Suprapubic skin (tissue), 4 donors: ENCODE measurements at regions not wholly inside any gene's neighbourhood (a gene's known extent, or its start where the extent isn't known, plus 50 kb on each side); places are given as distances from the start of the nearest gene placed in this dataset.

ENCODE experiments used
- DNase-seq, 2 donors: peaks; one replicate each; pipeline ENCODE4 v3.0.0-alpha.2; 2019; ENCODE audit warnings: low spot score in 2 of 2
- H3K27ac ChIP-seq: fragments of 200-600 bp; sonication (generic); one replicate; pipeline ENCODE4 v1.5.1; 2019
- H3K27me3 ChIP-seq: fragments of 200-600 bp; sonication (generic); one replicate; pipeline ENCODE4 v1.5.1; 2019
- H3K36me3 ChIP-seq: fragments of 200-600 bp; sonication (generic); one replicate; pipeline ENCODE4 v1.5.1; 2019
- H3K4me1 ChIP-seq: fragments of 200-600 bp; sonication (generic); one replicate; pipeline ENCODE4 v1.5.1; 2019
- H3K4me3 ChIP-seq: fragments of 200-600 bp; sonication (generic); one replicate; pipeline ENCODE4 v1.5.1; 2019; ENCODE audit warnings: mild to moderate bottlenecking
- H3K9me3 ChIP-seq: fragments of 200-600 bp; sonication (generic); one replicate; pipeline ENCODE4 v1.5.1; 2019
- EP300 ChIP-seq: sonication (generic); formaldehyde crosslinking; IDR thresholded peaks from one replicate; pipeline ENCODE4 v1.6.1; 2017; ENCODE audit warnings: antibody characterized with exemption
- POLR2A ChIP-seq, 2 donors: fragments of 450-650 bp; IDR thresholded peaks; one replicate each; pipeline ENCODE4 v1.6.1; 2017; ENCODE audit warnings: antibody characterized with exemption in 2 of 2, mild to moderate bottlenecking in 2 of 2, moderate library complexity in 2 of 2
- POLR2AphosphoS5 ChIP-seq, 3 donors: sonication (generic); formaldehyde crosslinking; IDR thresholded peaks; one replicate each; pipeline ENCODE4 v1.6.1; 2017; ENCODE audit warnings: antibody characterized with exemption in 3 of 3
- WGBS: methylation state at CpG from one replicate; pipeline ENCODE4 v1.1.5; 2018; 5-methylcytosine and 5-hydroxymethylcytosine counted together
- TF ChIP-seq, protein P1 (sequence below), 2 donors: fragments of 200-600 bp in 1 of 2; fragments of 450-650 bp in 1 of 2; sonication (generic) in 1 of 2; IDR thresholded peaks; one replicate each; pipeline ENCODE4 v1.5.1; 2016 to 2019; ENCODE audit warnings: antibody characterized with exemption in 2 of 2, mild to moderate bottlenecking in 1 of 2, moderate library complexity in 1 of 2

DNA sequence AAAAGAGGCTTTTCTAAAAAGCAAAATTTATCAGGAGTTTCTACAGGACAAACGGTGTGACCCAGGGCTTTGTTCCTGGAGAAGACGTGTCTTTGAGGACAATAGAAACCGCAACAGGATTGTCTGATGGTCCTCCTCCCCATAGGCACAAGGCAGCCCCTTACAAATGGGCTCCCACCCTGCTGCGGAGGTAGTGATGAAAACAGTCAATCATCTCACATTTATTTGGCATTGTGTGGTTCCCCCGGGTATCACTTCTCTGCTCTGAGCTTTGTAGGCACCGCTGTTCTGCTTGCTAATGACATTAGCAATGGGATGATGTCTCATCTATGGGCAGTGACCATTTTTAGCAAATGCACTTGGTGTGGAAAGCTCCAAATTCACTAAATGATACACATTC lies 155.5 kb upstream of the TMPO start:
- H3K4me3 ChIP-seq: no peak overlapping the region
- peaks cover 5% of the 10 kb centered on the region for H3K27me3 ChIP-seq
- no peak for TF ChIP-seq POLR2AphosphoS5 (IDR thresholded peaks at IDR 0.05)
- no peaks in the 10 kb centered on the region for H3K36me3 ChIP-seq
- DNase-seq: no peak
- no peak overlapping the region for H3K27ac ChIP-seq
- H3K4me1 ChIP-seq: no peaks in the 10 kb centered on the region
- H3K9me3 ChIP-seq: no peaks in the 10 kb centered on the region
- WGBS: 72% methylated on average over 6 of the region's 6 CpGs

- Histone ChIP-seq H3K27me3 (peaks cover 5% of the 10 kb centered on the region), H3K9me3 (no peaks in the 10 kb centered on the region), H3K27ac (no peak overlapping the region), H3K4me1 (no peaks in the 10 kb centered on the region), H3K4me3 (no peak overlapping the region), H3K36me3 (no peaks in the 10 kb centered on the region)
- TF ChIP-seq, protein P1, sequence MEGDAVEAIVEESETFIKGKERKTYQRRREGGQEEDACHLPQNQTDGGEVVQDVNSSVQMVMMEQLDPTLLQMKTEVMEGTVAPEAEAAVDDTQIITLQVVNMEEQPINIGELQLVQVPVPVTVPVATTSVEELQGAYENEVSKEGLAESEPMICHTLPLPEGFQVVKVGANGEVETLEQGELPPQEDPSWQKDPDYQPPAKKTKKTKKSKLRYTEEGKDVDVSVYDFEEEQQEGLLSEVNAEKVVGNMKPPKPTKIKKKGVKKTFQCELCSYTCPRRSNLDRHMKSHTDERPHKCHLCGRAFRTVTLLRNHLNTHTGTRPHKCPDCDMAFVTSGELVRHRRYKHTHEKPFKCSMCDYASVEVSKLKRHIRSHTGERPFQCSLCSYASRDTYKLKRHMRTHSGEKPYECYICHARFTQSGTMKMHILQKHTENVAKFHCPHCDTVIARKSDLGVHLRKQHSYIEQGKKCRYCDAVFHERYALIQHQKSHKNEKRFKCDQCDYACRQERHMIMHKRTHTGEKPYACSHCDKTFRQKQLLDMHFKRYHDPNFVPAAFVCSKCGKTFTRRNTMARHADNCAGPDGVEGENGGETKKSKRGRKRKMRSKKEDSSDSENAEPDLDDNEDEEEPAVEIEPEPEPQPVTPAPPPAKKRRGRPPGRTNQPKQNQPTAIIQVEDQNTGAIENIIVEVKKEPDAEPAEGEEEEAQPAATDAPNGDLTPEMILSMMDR (IDR thresholded peaks at IDR 0.05): no peak
- TF ChIP-seq EP300 (no peak), POLR2A (IDR thresholded peaks at IDR 0.05) (no peak), POLR2AphosphoS5 (IDR thresholded peaks at IDR 0.05) (no peak)
- 70% methylated on average over 3 of the region's 3 CpGs for WGBS
- DNase-seq: no peak
Observed at GRCh38 chr12:98360401-98360800, 155.0 kb upstream of the TMPO start.

GRCh38 chr12:98369581-98369980 lies 145.8 kb upstream of the TMPO start:
- Histone ChIP-seq H3K27me3 (no peaks in the 10 kb centered on the region), H3K36me3 (no peaks in the 10 kb centered on the region), H3K4me1 (no peaks in the 10 kb centered on the region), H3K9me3 (no peaks in the 10 kb centered on the region), H3K27ac (no peak overlapping the region), H3K4me3 (no peak overlapping the region)
- no peak for DNase-seq
- 40% methylated on average over 4 of the region's 4 CpGs for WGBS
- TF ChIP-seq POLR2A (IDR thresholded peaks at IDR 0.05): no peak
- TF ChIP-seq EP300: no peak
- TF ChIP-seq, protein P1 (IDR thresholded peaks at IDR 0.05): no peak
- no peak for TF ChIP-seq POLR2AphosphoS5 (IDR thresholded peaks at IDR 0.05)

DNA sequence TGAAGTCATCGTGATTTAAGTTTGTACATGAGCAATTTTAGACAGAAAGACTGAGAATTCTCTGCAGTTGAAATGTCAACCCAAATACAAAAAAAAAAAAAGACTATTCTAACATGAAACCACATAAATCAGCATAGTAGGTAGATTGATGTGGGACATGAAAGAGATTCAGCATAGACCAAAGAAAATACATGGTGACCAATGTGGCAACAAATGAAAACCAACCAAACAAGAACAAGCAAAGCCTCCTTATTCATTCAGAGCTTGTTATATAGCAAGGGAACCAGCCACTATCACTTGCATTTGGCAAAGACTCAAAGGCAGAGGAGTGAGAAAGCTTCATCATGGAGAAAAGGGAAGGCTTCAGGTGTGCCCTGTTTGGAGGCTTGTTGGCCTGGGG lies 144.4 kb upstream of the TMPO start:
- Histone ChIP-seq H3K4me1 (no peaks in the 10 kb centered on the region), H3K36me3 (no peaks in the 10 kb centered on the region), H3K27ac (no peak overlapping the region), H3K4me3 (no peak overlapping the region), H3K9me3 (no peaks in the 10 kb centered on the region), H3K27me3 (peaks cover 2% of the 10 kb centered on the region)
- WGBS: 67% methylated on average over 1 of the region's 1 CpG
- TF ChIP-seq POLR2AphosphoS5 (IDR thresholded peaks at IDR 0.05): no peak
- TF ChIP-seq POLR2A (IDR thresholded peaks at IDR 0.05): no peak
- TF ChIP-seq, protein P1 (IDR thresholded peaks at IDR 0.05): no peak
- no peak for DNase-seq

GRCh38 chr12:98371419-98371818 lies 144.0 kb upstream of the TMPO start:
- no peak for TF ChIP-seq POLR2A (IDR thresholded peaks at IDR 0.05)
- TF ChIP-seq POLR2AphosphoS5 (IDR thresholded peaks at IDR 0.05): no peak
- no peak for TF ChIP-seq EP300
- Histone ChIP-seq H3K27me3 (peaks cover 2% of the 10 kb centered on the region), H3K4me1 (no peaks in the 10 kb centered on the region), H3K4me3 (no peak overlapping the region), H3K36me3 (no peaks in the 10 kb centered on the region), H3K27ac (no peak overlapping the region), H3K9me3 (no peaks in the 10 kb centered on the region)
- 55% methylated on average over 3 of the region's 3 CpGs for WGBS
- no peak for DNase-seq

- H3K36me3 ChIP-seq: no peaks in the 10 kb centered on the region
- no peak overlapping the region for H3K27ac ChIP-seq
- no peaks in the 10 kb centered on the region for H3K9me3 ChIP-seq
- no peaks in the 10 kb centered on the region for H3K4me1 ChIP-seq
- no peak for DNase-seq
- H3K4me3 ChIP-seq: no peak overlapping the region
- peaks cover 2% of the 10 kb centered on the region for H3K27me3 ChIP-seq
- WGBS: 49% methylated on average over 5 of the region's 5 CpGs
- TF ChIP-seq EP300 (no peak), POLR2A (IDR thresholded peaks at IDR 0.05) (no peak), POLR2AphosphoS5 (IDR thresholded peaks at IDR 0.05) (no peak)
- TF ChIP-seq, protein P1 (IDR thresholded peaks at IDR 0.05): no peak
Observed at GRCh38 chr12:98372340-98373024, 142.9 kb upstream of the TMPO start.
